Choroid plexus epithelial cell (primary cell): ENCODE measurements at regions not wholly inside any gene's neighbourhood (a gene's known extent, or its start where the extent isn't known, plus 50 kb on each side); places are given as distances from the start of the nearest gene placed in this dataset.

Source experiments
- DNase-seq: peaks from one replicate; pipeline ENCODE4 v3.0.0-alpha.2; 2010; ENCODE audit warnings: low read depth
- H3K4me3 ChIP-seq: 2 replicates; pipeline ENCODE4 v1.5.1; 2011; ENCODE audit warnings: low read depth, mild to moderate bottlenecking, control low read depth, low read length, moderate library complexity
- CTCF ChIP-seq: conservative IDR thresholded peaks from 2 replicates; pipeline ENCODE4 v1.5.1; 2011; ENCODE audit warnings: low read depth, mild to moderate bottlenecking, control low read depth, inconsistent platforms, low read length, moderate library complexity

GRCh38 chr13:79724348-79725103 is 243.6 kb downstream of the NDFIP2 start:
- DNase-seq, result no peak
- no peak overlapping the region for H3K4me3 ChIP-seq
- TF ChIP-seq CTCF, result no peak

GRCh38 chr13:79723519-79724024 is 242.6 kb downstream of the NDFIP2 start:
- H3K4me3 ChIP-seq, result no peak overlapping the region
- TF ChIP-seq CTCF, result no peak
- DNase-seq, result no peak

- no peak overlapping the region for H3K4me3 ChIP-seq
- TF ChIP-seq CTCF, result no peak
- peak; percentile 43 for DNase-seq
Measured at GRCh38 chr13:79722885-79723445, 242.0 kb downstream of the NDFIP2 start.

- H3K4me3 ChIP-seq, result no peak overlapping the region
- TF ChIP-seq CTCF, result no peak
- DNase-seq, result no peak
Measured at GRCh38 chr13:79716191-79716590, 235.2 kb downstream of the NDFIP2 start.

- DNase-seq, result no peak
- H3K4me3 ChIP-seq, result no peak overlapping the region
- TF ChIP-seq CTCF, result no peak
Measured at GRCh38 chr13:79711631-79712030, 230.7 kb downstream of the NDFIP2 start.

- peak; percentile 70 for DNase-seq
- TF ChIP-seq CTCF, result no peak
- H3K4me3 ChIP-seq, result no peak overlapping the region
Measured at GRCh38 chr13:79710376-79710775, 229.4 kb downstream of the NDFIP2 start.

- peak; percentile 22 for DNase-seq
- TF ChIP-seq CTCF, result no peak
- H3K4me3 ChIP-seq, result no peak overlapping the region
Measured at GRCh38 chr13:79709471-79709870, 228.5 kb downstream of the NDFIP2 start.
